HG03139 (cell line): ENCODE measurements at regions not wholly inside any gene's neighbourhood (a gene's known extent, or its start where the extent isn't known, plus 50 kb on each side); places are given as distances from the start of the nearest gene placed in this dataset.
"Not testable (repeated sequence)": the region's sequence is repeated elsewhere in the genome, so short reads cannot be mapped to it uniquely, and the experiment has no call there.

Source experiments
- ATAC-seq: cut with Tn5 transposase; IDR thresholded peaks from one replicate; pipeline ENCODE4 v1.9.1; 2021; ENCODE audit not compliant: unreplicated experiment

DNA sequence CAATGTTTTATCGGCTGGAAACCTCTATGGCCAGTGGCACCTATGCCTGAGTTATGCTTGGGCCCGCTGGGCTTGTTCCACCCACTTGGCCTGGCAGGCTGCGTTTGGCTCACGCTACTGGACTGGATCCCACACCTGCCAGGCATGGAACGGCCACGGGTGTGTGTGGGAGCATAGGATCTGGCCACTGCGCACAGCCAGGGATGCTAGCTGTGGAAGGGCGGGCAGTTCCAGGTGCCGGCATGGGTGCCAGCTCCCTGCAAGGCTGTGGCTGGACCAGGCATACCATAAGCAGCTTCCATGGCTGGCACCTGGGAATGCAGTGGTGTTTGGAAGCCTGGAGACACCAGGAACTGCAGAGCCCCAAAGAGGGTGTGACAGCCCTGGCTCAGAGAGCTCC, 1063.9 kb upstream of the ACO1 start:
- ATAC-seq, result no peak

DNA sequence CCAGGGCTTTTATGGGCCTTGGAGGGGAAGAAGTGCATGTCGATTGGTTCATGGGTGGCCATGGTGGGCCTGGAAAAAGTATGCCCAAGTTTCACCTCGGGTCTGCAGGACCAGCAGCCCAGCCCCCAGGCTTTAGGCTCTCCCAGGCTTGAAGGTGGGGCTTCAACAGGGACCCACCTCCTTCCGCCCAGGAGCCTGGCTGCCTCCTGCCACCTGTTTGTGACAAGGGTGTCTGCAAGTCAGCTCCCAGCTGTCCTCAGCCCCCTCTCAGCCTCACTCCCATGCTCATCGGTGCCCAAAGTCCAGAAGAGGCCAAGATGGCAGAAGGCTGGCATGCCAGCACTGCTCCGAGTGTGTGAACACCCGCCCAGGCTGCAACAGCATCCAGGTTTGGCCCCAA, 1063.2 kb upstream of the ACO1 start:
- ATAC-seq, result no peak

DNA sequence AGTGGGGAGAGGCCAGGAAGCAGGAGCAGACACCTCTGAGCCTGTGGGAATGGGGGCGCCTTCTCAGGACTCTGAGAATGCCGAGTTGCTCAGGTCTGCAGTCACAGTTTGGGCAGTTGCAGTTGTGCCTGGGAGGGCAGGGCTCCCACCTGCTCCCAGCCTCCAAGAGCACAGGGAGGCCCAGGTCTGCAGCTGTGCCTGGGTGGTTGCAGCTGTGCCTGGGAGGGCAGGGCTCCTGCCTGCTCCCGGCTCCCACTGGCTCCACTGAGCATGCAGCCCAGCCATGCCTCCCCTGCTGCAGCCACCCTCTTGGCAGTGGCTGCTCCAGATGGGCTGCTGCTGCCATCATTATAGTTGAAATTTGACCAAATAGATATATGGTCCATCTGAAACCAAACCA, 1062.8 kb upstream of the ACO1 start:
- no peak for ATAC-seq

GRCh38 chr9:31323726-31324444, 1060.6 kb upstream of the ACO1 start:
- ATAC-seq, result peak; percentile 59

- no peak for ATAC-seq
These were observed 1058.7 kb upstream of the ACO1 start for GRCh38 chr9:31325778-31326177.

DNA sequence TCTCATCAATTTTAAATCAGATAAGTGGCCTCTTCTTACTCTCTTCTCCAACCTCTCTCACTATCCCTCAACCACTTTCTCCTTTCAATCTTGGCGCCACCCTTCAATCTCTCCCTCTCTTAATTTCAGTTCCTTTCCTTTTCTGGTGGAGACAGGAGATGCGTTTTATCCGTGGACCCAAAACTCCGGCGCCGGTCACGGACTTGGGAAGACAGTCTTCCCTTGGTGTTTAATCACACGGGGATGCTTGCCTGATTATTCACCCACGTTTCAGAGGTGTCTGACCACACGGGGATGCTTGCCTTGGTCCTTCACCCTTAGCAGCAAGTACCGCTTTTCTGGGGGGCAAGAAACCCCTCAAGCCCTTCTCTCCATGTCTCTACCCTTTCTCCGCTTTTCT, 1057.6 kb upstream of the ACO1 start:
- not testable (repeated sequence) for ATAC-seq

GRCh38 chr9:31334837-31335528, 1049.5 kb upstream of the ACO1 start:
- ATAC-seq, result no peak

DNA sequence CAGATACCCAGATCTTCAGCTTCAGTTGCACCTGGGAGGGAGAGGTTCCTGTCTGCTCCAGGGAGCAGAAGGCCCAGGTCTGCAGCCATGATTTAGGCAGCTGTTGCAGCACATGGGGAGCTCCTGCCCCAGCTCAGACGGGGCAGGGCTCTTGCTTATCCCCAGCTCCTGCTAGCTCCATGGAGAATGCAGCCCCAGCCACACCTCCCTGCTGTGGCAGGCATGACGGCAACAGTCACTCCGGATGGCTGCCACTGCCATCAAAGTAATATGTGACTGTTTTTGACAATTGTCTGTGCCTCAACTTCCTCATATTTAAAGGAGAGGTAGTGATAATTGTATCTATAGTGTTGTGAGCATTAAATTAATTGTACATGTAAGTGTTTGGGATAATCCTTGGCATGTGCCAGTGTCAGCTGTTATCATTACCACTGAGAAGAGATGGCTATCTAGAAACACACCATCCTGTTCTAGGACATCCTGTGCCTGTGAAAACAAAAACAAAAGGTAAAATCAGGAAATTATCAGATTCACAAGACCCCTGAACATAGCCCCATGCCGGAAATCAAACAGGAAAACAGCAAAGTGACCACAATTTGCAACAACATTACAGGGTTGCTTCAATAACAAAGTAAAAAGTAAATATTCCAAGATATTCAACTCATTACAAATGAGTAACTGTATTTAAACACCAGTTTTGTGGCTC, 1048.8 kb upstream of the ACO1 start:
- no peak for ATAC-seq

DNA sequence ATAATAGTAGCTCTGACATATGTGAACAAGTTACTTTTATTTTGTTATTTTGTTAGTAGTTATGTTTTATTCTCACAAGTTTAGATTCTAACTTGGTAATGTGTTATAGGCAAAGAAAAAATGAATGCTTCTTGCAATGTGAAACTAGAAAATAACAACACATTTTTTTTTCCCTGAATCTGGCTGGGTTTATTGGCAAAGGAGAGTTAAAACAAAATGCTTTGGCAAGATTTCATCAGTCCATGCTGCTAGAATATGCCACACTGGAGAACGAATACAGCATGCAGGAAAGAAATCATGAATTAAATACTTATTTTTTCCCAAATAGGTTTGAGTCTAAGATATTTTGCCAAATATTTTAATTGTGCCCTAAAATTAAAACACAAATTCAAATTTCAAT, 1048.1 kb upstream of the ACO1 start:
- no peak for ATAC-seq

DNA sequence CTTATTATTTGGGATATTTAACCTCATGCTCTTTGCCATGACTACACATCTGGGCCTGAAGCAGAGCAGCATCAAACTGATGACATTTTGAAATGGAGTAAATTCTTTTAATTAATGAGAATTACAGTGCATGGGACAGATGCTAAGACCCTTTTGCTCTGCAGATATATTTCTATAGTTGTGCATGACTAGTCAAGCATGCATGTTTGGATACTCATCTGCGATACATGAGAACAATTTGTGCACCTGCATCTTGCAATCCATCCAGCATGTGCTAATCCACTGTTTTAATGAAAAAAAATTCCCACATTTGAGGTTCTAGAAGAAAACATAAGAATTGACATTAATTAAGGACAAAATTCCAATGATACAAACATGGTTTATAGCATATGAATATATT, 1047.6 kb upstream of the ACO1 start:
- no peak for ATAC-seq

GRCh38 chr9:31347082-31347617, 1037.3 kb upstream of the ACO1 start:
- peak; percentile 100 for ATAC-seq

DNA sequence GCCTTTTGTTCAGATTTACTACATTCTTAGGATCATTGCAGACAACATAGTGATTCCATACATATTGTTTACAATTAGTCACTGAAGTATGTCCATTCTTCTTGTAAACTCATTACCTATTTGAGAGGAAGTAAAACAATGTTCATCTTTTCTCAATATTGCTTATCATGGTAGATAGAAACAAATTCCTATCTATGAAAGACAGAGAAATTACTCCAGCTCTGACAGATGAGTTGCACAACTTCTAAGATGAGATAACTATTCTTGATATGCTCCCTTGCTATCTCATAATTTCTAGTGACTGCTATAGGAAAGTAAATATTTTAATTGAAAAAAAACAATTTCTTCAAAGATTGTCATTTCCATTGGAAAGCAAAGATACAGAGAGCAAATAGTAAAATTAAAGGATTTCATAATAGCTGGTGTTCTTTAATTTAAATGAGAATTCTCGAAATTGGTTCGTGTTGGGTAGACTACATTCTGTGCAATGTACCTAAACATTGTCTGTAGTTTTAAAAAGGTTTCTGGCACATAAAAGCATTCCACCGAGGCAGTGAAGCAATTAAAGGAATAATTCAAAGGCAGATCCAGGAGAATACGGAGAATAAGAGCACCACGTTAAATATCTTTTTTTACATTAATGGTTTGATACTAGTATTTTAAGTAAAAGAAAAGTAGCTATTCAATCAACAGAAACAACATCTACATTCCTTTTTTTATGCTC, 1029.1 kb upstream of the ACO1 start:
- ATAC-seq, result no peak

DNA sequence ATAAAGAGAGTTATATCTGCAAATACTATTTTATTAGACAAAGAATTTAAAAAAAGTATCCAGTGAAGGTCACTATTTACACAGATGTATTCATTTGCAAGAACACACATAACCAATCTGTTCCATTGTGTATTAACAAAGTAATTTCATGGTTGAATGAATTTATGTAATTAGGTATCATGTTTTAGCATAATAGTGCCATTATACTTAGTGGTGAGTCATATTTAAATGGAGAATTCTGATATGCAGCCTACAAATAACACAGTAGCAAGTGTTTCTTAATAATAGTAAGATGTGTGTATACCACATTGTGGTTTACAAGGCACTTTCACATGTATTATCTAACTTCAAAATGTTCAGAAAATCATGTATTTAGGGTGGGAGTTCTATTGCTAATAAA, 1028.5 kb upstream of the ACO1 start:
- no peak for ATAC-seq

DNA sequence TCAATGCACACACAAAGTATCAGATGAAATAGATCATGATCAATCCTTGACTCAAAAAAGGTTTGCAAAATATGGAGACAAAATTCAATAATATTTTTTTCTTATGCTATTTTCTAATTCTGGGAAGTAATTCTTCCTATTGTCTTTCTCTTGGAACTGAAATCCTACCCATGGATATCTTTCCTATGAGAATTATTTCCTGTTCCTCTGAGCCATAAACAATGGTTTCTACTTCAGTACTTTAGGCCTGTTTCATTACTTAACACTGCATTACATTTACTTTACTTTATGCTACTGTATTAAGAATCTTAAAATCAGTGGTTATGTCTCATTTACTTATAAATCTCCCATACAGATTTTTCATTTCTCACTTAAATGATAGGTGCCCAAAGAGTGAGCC, 1025.4 kb upstream of the ACO1 start:
- no peak for ATAC-seq

GRCh38 chr9:31364171-31364570, 1020.3 kb upstream of the ACO1 start:
- ATAC-seq, result no peak

- no peak for ATAC-seq
These were observed 1011.5 kb upstream of the ACO1 start for GRCh38 chr9:31372799-31373587.

- ATAC-seq, result no peak
These were observed 1007.1 kb upstream of the ACO1 start for GRCh38 chr9:31377358-31377757.

DNA sequence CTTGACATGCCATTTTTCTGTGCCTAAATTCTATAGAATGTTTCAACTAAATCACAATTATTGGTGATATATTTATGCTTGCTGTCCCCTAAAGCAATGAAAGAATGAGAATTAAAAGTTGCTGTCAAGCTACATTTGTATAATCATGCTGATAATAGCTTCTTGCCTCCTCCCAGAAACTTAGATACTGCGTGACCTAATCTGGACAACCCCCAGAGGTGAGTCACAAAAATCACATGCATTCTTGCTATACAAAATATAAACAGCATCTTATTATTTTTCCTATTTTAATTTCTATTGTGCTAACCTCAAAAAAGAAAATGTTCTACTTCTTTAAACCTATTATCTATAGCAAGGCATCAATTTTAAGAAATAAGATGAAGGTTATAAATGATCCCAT, 995.8 kb upstream of the ACO1 start:
- no peak for ATAC-seq

DNA sequence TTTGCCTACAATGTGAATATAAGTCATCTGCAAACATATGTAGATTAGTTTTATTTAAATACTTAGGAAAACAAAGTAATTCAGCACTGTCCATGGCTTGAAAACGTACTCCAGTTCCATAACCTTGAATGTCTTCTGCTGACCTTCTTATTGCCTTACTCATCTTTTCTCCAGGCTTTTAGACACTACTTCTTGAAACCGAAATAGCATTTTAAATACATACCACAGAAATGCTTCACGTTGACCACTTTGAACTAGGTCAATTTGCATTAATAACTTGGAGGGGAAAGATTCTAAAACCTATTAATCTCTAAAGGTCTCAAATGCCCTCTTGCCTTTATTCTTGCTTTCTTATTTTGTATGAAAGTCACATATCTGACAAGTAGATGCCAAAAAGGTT, 995.4 kb upstream of the ACO1 start:
- ATAC-seq, result no peak

GRCh38 chr9:31390403-31391025, 993.9 kb upstream of the ACO1 start:
- ATAC-seq, result no peak
